Omental fat pad (tissue), 3 donors: ENCODE measurements at regions not wholly inside any gene's neighbourhood (a gene's known extent, or its start where the extent isn't known, plus 50 kb on each side); places are given as distances from the start of the nearest gene placed in this dataset.
"Not testable (repeated sequence)": the region's sequence is repeated elsewhere in the genome, so short reads cannot be mapped to it uniquely, and the experiment has no call there.

Source experiments
- ATAC-seq: fragments of 150-250 bp; one replicate; pipeline ENCODE4 v1.9.1; 2016; ENCODE audit warnings: mild to moderate bottlenecking, moderate library complexity; ENCODE audit not compliant: low FRiP score
- DNase-seq: peaks from one replicate; pipeline ENCODE4 v3.0.0-alpha.2; 2019; ENCODE audit warnings: low spot score
- CTCF ChIP-seq, 3 donors: fragments of 450-650 bp; IDR thresholded peaks; one replicate each; pipeline ENCODE4 v1.5.1; 2016 to 2017; ENCODE audit warnings: antibody characterized with exemption in 3 of 3, mild to moderate bottlenecking in 3 of 3, moderate library complexity in 2 of 3

GRCh38 chr13:70995338-70995737, 871.7 kb downstream of the DACH1 start:
- DNase-seq: no peak
- TF ChIP-seq CTCF (IDR thresholded peaks at IDR 0.05): no peak
- no peak for ATAC-seq

GRCh38 chr13:70994191-70994590, 872.8 kb downstream of the DACH1 start:
- TF ChIP-seq CTCF (IDR thresholded peaks at IDR 0.05): no peak
- ATAC-seq: no peak
- no peak for DNase-seq

GRCh38 chr13:70987043-70987442, 878.8 kb upstream of the KLHL1 start:
- no peak for TF ChIP-seq CTCF (IDR thresholded peaks at IDR 0.05)
- DNase-seq (no peak), ATAC-seq (no peak)

- no peak for DNase-seq
- no peak for ATAC-seq
- no peak for TF ChIP-seq CTCF (IDR thresholded peaks at IDR 0.05)
These were observed 877.1 kb upstream of the KLHL1 start for GRCh38 chr13:70985371-70985770.

- ATAC-seq, DNase-seq: not testable (repeated sequence)
These were observed 873.0 kb upstream of the KLHL1 start for GRCh38 chr13:70981219-70981618.

GRCh38 chr13:70969321-70969720, 861.1 kb upstream of the KLHL1 start:
- DNase-seq (no peak), ATAC-seq (no peak)
- TF ChIP-seq CTCF (IDR thresholded peaks at IDR 0.05): no peak

- TF ChIP-seq CTCF (IDR thresholded peaks at IDR 0.05): no peak
- no peak for DNase-seq
- ATAC-seq: no peak
These were observed 859.3 kb upstream of the KLHL1 start for GRCh38 chr13:70967564-70967963.

- ATAC-seq: no peak
- TF ChIP-seq CTCF (IDR thresholded peaks at IDR 0.05): no peak
- no peak for DNase-seq
These were observed 856.6 kb upstream of the KLHL1 start for GRCh38 chr13:70964874-70965273.
